Stomach smooth muscle (tissue), 2 donors: ENCODE measurements at regions not wholly inside any gene's neighbourhood (a gene's known extent, or its start where the extent isn't known, plus 50 kb on each side); places are given as distances from the start of the nearest gene placed in this dataset.
A peak's percentile ranks its signal among the peaks of the same experiment; 100 is the strongest.

Experiments used
- H3K27ac ChIP-seq: one replicate; pipeline ENCODE4 v1.7.0; 2013; ENCODE audit warnings: mild to moderate bottlenecking, low read length, inconsistent platforms
- H3K27me3 ChIP-seq, 2 donors: one replicate each; pipeline ENCODE4 v1.7.0; 2013; ENCODE audit warnings: low read length in 2 of 2; ENCODE audit not compliant: insufficient read depth in 2 of 2, control insufficient read depth in 1 of 2
- H3K36me3 ChIP-seq, 2 donors: one replicate each; pipeline ENCODE4 v1.7.0; 2013; ENCODE audit warnings: low read length in 2 of 2; ENCODE audit not compliant: control insufficient read depth in 2 of 2, insufficient read depth in 2 of 2
- H3K4me1 ChIP-seq: one replicate; pipeline ENCODE4 v1.7.0; 2013; ENCODE audit warnings: low read length; ENCODE audit not compliant: control insufficient read depth, insufficient read depth
- H3K4me3 ChIP-seq, 2 donors: one replicate each; pipeline ENCODE4 v1.7.0; 2013; ENCODE audit warnings: low read length in 2 of 2
- H3K9ac ChIP-seq, 2 donors: one replicate each; pipeline ENCODE4 v1.7.0; 2013; ENCODE audit warnings: low read length in 2 of 2, mild to moderate bottlenecking in 1 of 2
- H3K9me3 ChIP-seq, 2 donors: one replicate each; pipeline ENCODE4 v1.7.0; 2013; ENCODE audit warnings: low read length in 2 of 2; ENCODE audit not compliant: control insufficient read depth in 2 of 2
- donor health status: healthy.
- donor health status: Pancreatic carcinoma.

- Histone ChIP-seq H3K9ac (peak overlapping the region in 1 of 2 donors; percentile 37), H3K9me3 (no peaks in the 10 kb centered on the region), H3K27me3 (no peaks in the 10 kb centered on the region), H3K27ac (no peak overlapping the region), H3K36me3 (no peaks in the 10 kb centered on the region), H3K4me3 (no peak overlapping the region), H3K4me1 (no peaks in the 10 kb centered on the region)
Observed at GRCh38 chr16:79909571-79909970, 309.0 kb upstream of the MAF start.

GRCh38 chr16:79903471-79903870 lies 302.9 kb upstream of the MAF start:
- H3K27me3 ChIP-seq: no peaks in the 10 kb centered on the region
- no peak overlapping the region for H3K9ac ChIP-seq
- no peaks in the 10 kb centered on the region for H3K4me1 ChIP-seq
- H3K27ac ChIP-seq: no peak overlapping the region
- no peaks in the 10 kb centered on the region for H3K9me3 ChIP-seq
- no peaks in the 10 kb centered on the region for H3K36me3 ChIP-seq
- H3K4me3 ChIP-seq: no peak overlapping the region

- Histone ChIP-seq H3K4me1 (no peaks in the 10 kb centered on the region), H3K9ac (no peak overlapping the region), H3K36me3 (no peaks in the 10 kb centered on the region), H3K4me3 (no peak overlapping the region), H3K9me3 (no peaks in the 10 kb centered on the region), H3K27ac (no peak overlapping the region), H3K27me3 (no peaks in the 10 kb centered on the region)
Observed at GRCh38 chr16:79902351-79902750, 301.8 kb upstream of the MAF start.

- H3K27ac ChIP-seq: no peak overlapping the region
- no peak overlapping the region for H3K4me3 ChIP-seq
- no peaks in the 10 kb centered on the region for H3K36me3 ChIP-seq
- H3K4me1 ChIP-seq: no peaks in the 10 kb centered on the region
- no peaks in the 10 kb centered on the region for H3K9me3 ChIP-seq
- H3K27me3 ChIP-seq: no peaks in the 10 kb centered on the region
- no peak overlapping the region for H3K9ac ChIP-seq
Observed at GRCh38 chr16:79901522-79901921, 301.0 kb upstream of the MAF start.

- no peaks in the 10 kb centered on the region for H3K9me3 ChIP-seq
- H3K4me1 ChIP-seq: no peaks in the 10 kb centered on the region
- H3K27me3 ChIP-seq: no peaks in the 10 kb centered on the region
- H3K9ac ChIP-seq: no peak overlapping the region
- no peak overlapping the region for H3K4me3 ChIP-seq
- H3K27ac ChIP-seq: no peak overlapping the region
- H3K36me3 ChIP-seq: no peaks in the 10 kb centered on the region
Observed at GRCh38 chr16:79899716-79900115, 299.2 kb upstream of the MAF start.

- no peaks in the 10 kb centered on the region for H3K4me1 ChIP-seq
- no peaks in the 10 kb centered on the region for H3K36me3 ChIP-seq
- H3K27me3 ChIP-seq: no peaks in the 10 kb centered on the region
- no peaks in the 10 kb centered on the region for H3K9me3 ChIP-seq
- no peak overlapping the region for H3K27ac ChIP-seq
- H3K4me3 ChIP-seq: no peak overlapping the region
- H3K9ac ChIP-seq: no peak overlapping the region
Observed at GRCh38 chr16:79899316-79899715, 298.8 kb upstream of the MAF start.

- Histone ChIP-seq H3K36me3 (no peaks in the 10 kb centered on the region), H3K27me3 (no peaks in the 10 kb centered on the region), H3K9me3 (no peaks in the 10 kb centered on the region), H3K27ac (no peak overlapping the region), H3K4me3 (no peak overlapping the region), H3K4me1 (no peaks in the 10 kb centered on the region), H3K9ac (no peak overlapping the region)
Observed at GRCh38 chr16:79898703-79899102, 298.2 kb upstream of the MAF start.

GRCh38 chr16:79897453-79898146 lies 297.1 kb upstream of the MAF start:
- Histone ChIP-seq H3K4me1 (no peaks in the 10 kb centered on the region), H3K9ac (no peak overlapping the region), H3K27ac (no peak overlapping the region), H3K4me3 (no peak overlapping the region), H3K27me3 (no peaks in the 10 kb centered on the region), H3K36me3 (no peaks in the 10 kb centered on the region), H3K9me3 (no peaks in the 10 kb centered on the region)

- no peaks in the 10 kb centered on the region for H3K36me3 ChIP-seq
- H3K9ac ChIP-seq: no peak overlapping the region
- no peaks in the 10 kb centered on the region for H3K9me3 ChIP-seq
- H3K27ac ChIP-seq: no peak overlapping the region
- H3K27me3 ChIP-seq: no peaks in the 10 kb centered on the region
- no peaks in the 10 kb centered on the region for H3K4me1 ChIP-seq
- H3K4me3 ChIP-seq: no peak overlapping the region
Observed at GRCh38 chr16:79897104-79897452, 296.5 kb upstream of the MAF start.

- Histone ChIP-seq H3K27me3 (no peaks in the 10 kb centered on the region), H3K4me3 (no peak overlapping the region), H3K9ac (no peak overlapping the region), H3K9me3 (no peaks in the 10 kb centered on the region), H3K36me3 (no peaks in the 10 kb centered on the region), H3K27ac (no peak overlapping the region), H3K4me1 (no peaks in the 10 kb centered on the region)
Observed at GRCh38 chr16:79895917-79896203, 295.3 kb upstream of the MAF start.

GRCh38 chr16:79895053-79895916 lies 294.7 kb upstream of the MAF start:
- Histone ChIP-seq H3K36me3 (no peaks in the 10 kb centered on the region), H3K4me1 (no peaks in the 10 kb centered on the region), H3K9ac (no peak overlapping the region), H3K27ac (no peak overlapping the region), H3K27me3 (no peaks in the 10 kb centered on the region), H3K4me3 (no peak overlapping the region), H3K9me3 (no peaks in the 10 kb centered on the region)
